HuH-7.5 (cell line): ENCODE measurements at regions not wholly inside any gene's neighbourhood (a gene's known extent, or its start where the extent isn't known, plus 50 kb on each side); places are given as distances from the start of the nearest gene placed in this dataset.
A peak's percentile ranks its signal among the peaks of the same experiment; 100 is the strongest.

Experiments used
- DNase-seq: peaks from one replicate; pipeline ENCODE4 v3.0.0; 2011; ENCODE audit warnings: low spot score

DNA sequence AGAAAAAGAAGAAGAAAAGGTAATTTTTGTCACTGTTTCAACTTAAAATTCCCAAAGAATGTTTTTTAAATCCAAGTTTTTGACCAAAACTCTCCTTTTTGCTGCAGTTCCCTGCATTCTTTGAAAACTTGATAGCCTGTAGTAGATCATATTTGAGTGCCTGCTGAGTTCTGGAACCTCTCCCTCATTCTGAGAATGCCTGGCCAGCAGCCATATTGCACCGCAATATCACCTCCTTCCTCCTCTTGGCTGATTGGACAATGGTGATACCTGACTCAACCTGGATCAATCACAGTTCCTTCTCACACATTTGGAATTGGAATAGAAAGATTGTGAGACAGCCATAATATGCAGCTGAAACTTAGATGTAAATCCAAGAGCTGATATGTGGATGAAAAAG, 97.6 kb upstream of the GAP43 start:
- no peak for DNase-seq

DNA sequence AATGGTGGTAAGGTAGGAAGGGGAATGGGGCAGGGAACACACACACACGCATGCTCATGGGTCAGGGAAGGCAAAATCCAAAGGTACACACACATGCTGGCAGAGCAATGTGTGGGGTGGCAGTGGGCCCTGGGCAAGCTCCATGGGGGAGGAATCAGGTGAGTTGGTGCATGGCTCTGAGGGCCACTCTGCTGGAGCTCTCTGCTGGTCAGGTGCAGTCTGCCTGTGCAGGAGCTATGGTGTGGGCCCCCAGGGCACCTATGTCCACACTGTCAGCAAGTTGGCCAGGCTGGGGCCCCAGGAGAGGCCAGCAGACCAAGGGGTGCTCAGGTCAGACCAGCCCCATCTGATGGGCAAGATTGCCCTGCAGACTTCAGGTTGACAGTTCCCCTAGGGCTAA, 90.1 kb upstream of the GAP43 start:
- no peak for DNase-seq

GRCh38 chr3:115536171-115536570, 87.1 kb upstream of the GAP43 start:
- no peak for DNase-seq

GRCh38 chr3:115537669-115538068, 85.6 kb upstream of the GAP43 start:
- DNase-seq: no peak

- DNase-seq: no peak
Measured at GRCh38 chr3:115547207-115547606, 76.1 kb upstream of the GAP43 start.

GRCh38 chr3:115548611-115549010, 74.7 kb upstream of the GAP43 start:
- DNase-seq: no peak

DNA sequence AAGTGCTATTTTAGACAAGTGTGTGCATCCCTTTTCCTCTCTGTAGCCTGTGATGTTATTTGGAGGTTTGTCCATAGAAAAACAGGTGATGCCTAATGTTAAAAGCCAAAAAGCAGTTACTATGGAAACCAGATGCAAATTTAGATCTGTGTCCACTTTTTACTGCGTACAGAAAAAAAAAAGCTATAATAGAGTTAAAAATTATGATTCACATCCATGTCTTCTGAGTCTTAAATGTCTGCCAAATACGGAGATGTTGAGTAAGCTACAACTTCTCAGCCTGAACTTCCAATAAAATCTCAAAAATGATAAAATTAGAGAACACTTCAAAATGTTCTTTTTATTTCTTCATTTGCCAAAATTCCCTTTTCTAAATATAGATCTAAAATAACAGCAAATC, 74.2 kb upstream of the GAP43 start:
- no peak for DNase-seq

- DNase-seq: peak; percentile 10
Measured at GRCh38 chr3:115550285-115550761, 73.0 kb upstream of the GAP43 start.

GRCh38 chr3:115551016-115551415, 72.3 kb upstream of the GAP43 start:
- no peak for DNase-seq

DNA sequence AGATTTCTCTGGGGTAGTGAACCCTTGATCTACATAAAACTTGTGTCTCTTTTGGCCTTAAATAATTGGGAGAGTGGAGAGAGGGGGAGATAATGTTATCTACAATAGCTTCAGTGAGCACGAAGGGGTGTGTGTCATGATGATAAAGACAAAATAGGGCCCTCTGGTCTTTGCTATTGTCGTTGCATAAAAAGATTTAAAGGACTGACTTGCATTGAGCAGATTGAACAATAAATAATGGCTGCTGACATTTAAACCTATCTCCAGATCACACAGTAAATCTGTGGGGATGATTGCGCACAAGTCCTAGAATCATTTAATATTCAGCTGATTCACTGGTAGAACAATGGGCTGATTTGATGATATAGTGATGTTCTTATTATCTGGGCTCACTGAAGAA, 71.3 kb upstream of the GAP43 start:
- no peak for DNase-seq

- DNase-seq: no peak
Measured at GRCh38 chr3:115553796-115554486, 69.4 kb upstream of the GAP43 start.

- DNase-seq: no peak
Measured at GRCh38 chr3:115554487-115554807, 68.9 kb upstream of the GAP43 start.

DNA sequence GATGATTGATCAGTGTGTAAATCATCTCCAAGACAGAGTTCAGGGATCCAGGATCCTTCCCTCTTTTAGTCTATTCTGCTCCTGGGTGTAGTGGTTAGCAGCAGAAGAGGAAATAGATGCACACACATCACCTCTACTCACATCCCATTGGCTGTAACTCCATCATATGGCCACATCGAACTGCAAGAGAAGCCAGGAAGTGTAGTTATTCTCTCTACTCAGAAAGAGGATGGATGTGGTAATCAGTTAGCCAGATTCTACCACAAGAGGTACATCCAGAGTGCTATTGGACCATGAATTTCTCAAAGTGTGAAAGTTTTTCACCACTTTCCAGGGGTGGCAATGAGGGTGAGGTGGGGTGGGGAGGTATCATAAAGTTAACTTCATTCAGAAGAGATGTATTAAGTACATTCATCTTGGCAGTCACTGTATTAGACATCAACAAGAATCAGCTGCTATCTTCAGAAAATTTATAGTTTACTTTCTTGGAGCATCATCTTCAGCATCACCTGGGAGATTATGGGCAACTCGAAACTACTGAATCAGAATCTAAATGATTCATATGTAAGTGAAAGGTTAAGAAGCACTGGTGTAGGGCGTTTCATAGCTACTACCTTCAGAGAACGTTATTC, 60.6 kb upstream of the GAP43 start:
- no peak for DNase-seq

- DNase-seq: no peak
Measured at GRCh38 chr3:115563984-115564383, 59.3 kb upstream of the GAP43 start.

DNA sequence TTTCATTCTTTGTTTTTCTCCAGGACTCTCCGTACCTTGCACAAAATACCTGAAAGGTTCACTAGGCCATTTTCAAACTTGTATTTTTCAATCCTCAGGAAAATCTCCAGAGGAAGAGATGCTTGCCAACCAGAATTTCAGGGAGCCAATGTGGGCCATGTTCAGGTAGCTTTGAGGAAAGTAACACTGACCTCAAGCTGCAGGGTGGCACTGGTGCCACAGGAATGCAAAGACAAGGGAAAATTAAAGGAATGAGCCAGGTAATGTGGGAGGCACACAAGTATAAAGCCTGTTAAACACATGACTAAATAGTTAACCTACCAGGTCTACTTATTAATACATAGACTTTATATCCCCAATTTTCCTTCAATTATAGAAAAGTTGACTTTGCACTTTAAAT, 51.9 kb upstream of the GAP43 start:
- no peak for DNase-seq
